ENCODE measurements at regions not wholly inside any gene's neighbourhood (a gene's known extent, or its start where the extent isn't known, plus 50 kb on each side); places are given as distances from the start of the nearest gene placed in this dataset.

- no TSS peak for BruUV-seq (replicated peaks)
Observed at GRCh38 chr16:60810250-60810649, 1226.0 kb downstream of the CDH8 start.

GRCh38 chr16:60792437-60792836 lies 1243.8 kb downstream of the CDH8 start:
- H4K20me1 ChIP-seq (ENCODE audit: insufficient read depth): no peaks in the 10 kb centered on the region
- no peak overlapping the region for H3K4me2 ChIP-seq
- no peaks in the 10 kb centered on the region for H3K79me2 ChIP-seq (ENCODE audit: low read depth)
- H3K27me3 ChIP-seq (ENCODE audit: insufficient read depth, low read depth): no peaks in the 10 kb centered on the region
- no peaks in the 10 kb centered on the region for H3K36me3 ChIP-seq (ENCODE audit: low read depth)
- no peaks in the 10 kb centered on the region; the same call in 1 of the 2 replicates for H3K9me2 ChIP-seq (ENCODE audit: insufficient read depth)
- H3K27ac ChIP-seq: no peak overlapping the region
- intact Hi-C loops (cut with micrococcal nuclease; ENCODE audit: unreplicated experiment): no loop called here
- no peak overlapping the region for H3K4me3 ChIP-seq
- ChIA-PET CTCF (no interaction called here), POLR2A (ENCODE audit: unreplicated experiment) (no interaction called here)
- no peaks in the 10 kb centered on the region for H3K9me3 ChIP-seq (ENCODE audit: insufficient read depth, low read depth)
- no peak overlapping the region for H2AFZ ChIP-seq
- TF ChIP-seq EZH2 (IDR thresholded peaks at IDR 0.05; ENCODE audit: low read depth) (no peak), CTCF (conservative IDR thresholded peaks at IDR 0.05) (no peak)
- H3K4me1 ChIP-seq (replicated peaks; ENCODE audit: insufficient read depth): no peaks in the 10 kb centered on the region
- no TSS peak for BruUV-seq (replicated peaks)
- no peak for DNase-seq
- H3F3A ChIP-seq (ENCODE audit: insufficient read depth, low read depth): no peaks in the 10 kb centered on the region

More at GRCh38 chr16:60810250-60810649, 1226.0 kb downstream of the CDH8 start:
- DNase-seq: no peak
- Histone ChIP-seq H3K79me2 (ENCODE audit: low read depth) (no peaks in the 10 kb centered on the region), H3K4me1 (replicated peaks; ENCODE audit: insufficient read depth) (no peaks in the 10 kb centered on the region), H3K9me3 (ENCODE audit: insufficient read depth, low read depth) (no peaks in the 10 kb centered on the region), H3K27ac (no peak overlapping the region), H3K36me3 (ENCODE audit: low read depth) (no peaks in the 10 kb centered on the region), H3F3A (ENCODE audit: insufficient read depth, low read depth) (no peaks in the 10 kb centered on the region), H3K4me2 (no peak overlapping the region), H3K27me3 (ENCODE audit: insufficient read depth, low read depth) (no peaks in the 10 kb centered on the region), H2AFZ (no peak overlapping the region), H3K4me3 (no peak overlapping the region), H4K20me1 (ENCODE audit: insufficient read depth) (no peaks in the 10 kb centered on the region), H3K9me2 (ENCODE audit: insufficient read depth) (no peaks in the 10 kb centered on the region)
- POLR2A ChIA-PET (ENCODE audit: unreplicated experiment): no interaction called here
- TF ChIP-seq EZH2 (IDR thresholded peaks at IDR 0.05; ENCODE audit: low read depth) (no peak), CTCF (conservative IDR thresholded peaks at IDR 0.05) (no peak)
- intact Hi-C loops (cut with micrococcal nuclease; ENCODE audit: unreplicated experiment): no loop called here
- CTCF ChIA-PET: no interaction called here

GRCh38 chr16:60788631-60789030 lies 1247.6 kb downstream of the CDH8 start:
- no peak overlapping the region for H3K4me3 ChIP-seq
- no TSS peak for BruUV-seq (replicated peaks)
- no peaks in the 10 kb centered on the region for H3K4me1 ChIP-seq (replicated peaks; ENCODE audit: insufficient read depth)
- CTCF ChIA-PET: no interaction called here
- intact Hi-C loops (cut with micrococcal nuclease; ENCODE audit: unreplicated experiment): no loop called here
- TF ChIP-seq EZH2 (IDR thresholded peaks at IDR 0.05; ENCODE audit: low read depth): no peak
- TF ChIP-seq CTCF (conservative IDR thresholded peaks at IDR 0.05): no peak
- H3K9me2 ChIP-seq (ENCODE audit: insufficient read depth): no peaks in the 10 kb centered on the region; the same call in 1 of the 2 replicates
- H3K36me3 ChIP-seq (ENCODE audit: low read depth): no peaks in the 10 kb centered on the region
- no peak overlapping the region for H2AFZ ChIP-seq
- no peaks in the 10 kb centered on the region for H4K20me1 ChIP-seq (ENCODE audit: insufficient read depth)
- H3K27ac ChIP-seq: no peak overlapping the region
- H3K79me2 ChIP-seq (ENCODE audit: low read depth): no peaks in the 10 kb centered on the region
- H3K9me3 ChIP-seq (ENCODE audit: insufficient read depth, low read depth): no peaks in the 10 kb centered on the region
- no peaks in the 10 kb centered on the region for H3F3A ChIP-seq (ENCODE audit: insufficient read depth, low read depth)
- POLR2A ChIA-PET (ENCODE audit: unreplicated experiment): no interaction called here
- no peak overlapping the region for H3K4me2 ChIP-seq
- no peak for DNase-seq
- H3K27me3 ChIP-seq (ENCODE audit: insufficient read depth, low read depth): no peaks in the 10 kb centered on the region

Measured in PC-9 (cell line).